ENCODE measurements at regions not wholly inside any gene's neighbourhood (a gene's known extent, or its start where the extent isn't known, plus 50 kb on each side); places are given as distances from the start of the nearest gene placed in this dataset.

DNA sequence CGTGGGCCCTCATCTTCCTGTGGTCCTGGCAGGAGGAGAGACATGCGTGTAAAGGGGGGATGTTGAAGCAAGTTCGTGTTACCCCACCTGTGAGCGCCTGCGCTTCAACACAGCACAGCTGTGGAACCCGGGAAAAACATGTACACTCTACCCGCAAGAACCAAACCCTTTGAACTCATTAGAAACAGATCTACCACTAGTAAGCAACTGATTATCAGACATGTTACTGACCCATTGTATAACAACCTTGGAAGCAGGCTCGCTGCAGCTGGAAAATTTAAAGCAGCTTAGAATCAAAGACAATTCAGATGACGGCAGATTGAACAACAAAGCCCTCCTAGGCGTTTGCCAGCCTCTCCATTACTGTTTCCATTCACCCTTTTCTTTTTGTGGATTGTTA lies 771.7 kb upstream of the SALL3 start:
- CTCF ChIA-PET = no interaction called here

GRCh38 chr18:78208461-78208860 lies 771.2 kb upstream of the SALL3 start:
- CTCF ChIA-PET = no interaction called here
- TF ChIP-seq FOXA1 (IDR thresholded peaks at IDR 0.05) (no peak), ELF4 (IDR thresholded peaks at IDR 0.05) (no peak), LEF1 (IDR thresholded peaks at IDR 0.05; ENCODE audit: borderline replicate concordance) (no peak), TARDBP (IDR thresholded peaks at IDR 0.05) (no peak), SUZ12 (IDR thresholded peaks at IDR 0.05) (no peak), HDGF (IDR thresholded peaks at IDR 0.05; ENCODE audit: borderline replicate concordance) (no peak), FOXK2 (IDR thresholded peaks at IDR 0.05) (no peak), FOXM1 (IDR thresholded peaks at IDR 0.05; ENCODE audit: borderline replicate concordance) (no peak), BHLHE40 (IDR thresholded peaks at IDR 0.05; ENCODE audit: borderline replicate concordance) (no peak), ARNT (IDR thresholded peaks at IDR 0.05) (no peak), L3MBTL2 (conservative IDR thresholded peaks at IDR 0.05) (no peak), ZNF384 (IDR thresholded peaks at IDR 0.05) (no peak), SP1 (IDR thresholded peaks at IDR 0.05) (no peak), NFRKB (IDR thresholded peaks at IDR 0.05) (no peak), CTBP1 (IDR thresholded peaks at IDR 0.05; ENCODE audit: borderline replicate concordance) (no peak)
- TF ChIP-seq, protein P1, sequence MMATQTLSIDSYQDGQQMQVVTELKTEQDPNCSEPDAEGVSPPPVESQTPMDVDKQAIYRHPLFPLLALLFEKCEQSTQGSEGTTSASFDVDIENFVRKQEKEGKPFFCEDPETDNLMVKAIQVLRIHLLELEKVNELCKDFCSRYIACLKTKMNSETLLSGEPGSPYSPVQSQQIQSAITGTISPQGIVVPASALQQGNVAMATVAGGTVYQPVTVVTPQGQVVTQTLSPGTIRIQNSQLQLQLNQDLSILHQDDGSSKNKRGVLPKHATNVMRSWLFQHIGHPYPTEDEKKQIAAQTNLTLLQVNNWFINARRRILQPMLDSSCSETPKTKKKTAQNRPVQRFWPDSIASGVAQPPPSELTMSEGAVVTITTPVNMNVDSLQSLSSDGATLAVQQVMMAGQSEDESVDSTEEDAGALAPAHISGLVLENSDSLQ (IDR thresholded peaks at IDR 0.05) = no peak
- DNase-seq (ENCODE audit: extremely low spot score) = no peak
- POLR2A ChIA-PET = no interaction called here

More for the DNA sequence above, 771.7 kb upstream of the SALL3 start:
- DNase-seq (ENCODE audit: extremely low spot score) = no peak
- POLR2A ChIA-PET = no interaction called here
- no peak for TF ChIP-seq FOXA1 (IDR thresholded peaks at IDR 0.05)
- no peak for TF ChIP-seq ZNF384 (IDR thresholded peaks at IDR 0.05)
- no peak for TF ChIP-seq ELF4 (IDR thresholded peaks at IDR 0.05)
- TF ChIP-seq LEF1 (IDR thresholded peaks at IDR 0.05; ENCODE audit: borderline replicate concordance) = no peak
- no peak for TF ChIP-seq FOXM1 (IDR thresholded peaks at IDR 0.05; ENCODE audit: borderline replicate concordance)
- TF ChIP-seq, protein P1 (IDR thresholded peaks at IDR 0.05) = no peak
- no peak for TF ChIP-seq TARDBP (IDR thresholded peaks at IDR 0.05)
- TF ChIP-seq L3MBTL2 (conservative IDR thresholded peaks at IDR 0.05) = no peak
- TF ChIP-seq NFRKB (IDR thresholded peaks at IDR 0.05) = no peak

DNA sequence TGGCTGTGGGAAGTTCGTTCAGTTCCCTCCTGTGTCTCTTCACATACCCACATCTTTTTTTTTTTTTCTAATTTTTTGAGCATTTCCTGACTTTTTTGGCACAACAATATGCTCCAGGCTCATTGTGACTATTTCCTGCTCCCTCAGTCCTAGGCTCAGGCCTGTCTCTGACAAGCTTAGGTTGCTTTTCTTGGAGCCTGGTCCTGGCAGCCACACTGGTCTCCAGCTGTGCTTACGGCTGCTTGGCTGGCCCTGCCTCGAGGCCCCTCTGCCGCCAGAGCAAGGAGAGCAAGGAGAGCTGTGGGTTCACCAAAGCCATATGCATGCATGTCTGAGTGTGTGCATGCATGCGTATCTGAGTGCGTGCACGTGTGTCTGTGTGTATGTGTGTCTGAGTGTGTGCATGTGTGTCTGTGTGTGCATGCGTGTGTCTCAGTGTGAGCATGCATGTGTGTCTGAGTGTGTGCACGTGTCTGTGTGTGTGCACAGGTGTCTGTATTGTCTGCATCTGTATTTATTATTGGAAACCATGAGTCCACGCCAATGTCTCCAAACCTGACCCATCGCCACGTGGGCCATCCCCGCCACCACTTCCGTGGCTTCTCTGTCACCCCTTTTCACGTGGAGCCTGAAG lies 766.1 kb upstream of the SALL3 start:
- ChIA-PET CTCF (no interaction called here), POLR2A (no interaction called here)
- TF ChIP-seq BHLHE40 (IDR thresholded peaks at IDR 0.05; ENCODE audit: borderline replicate concordance) = no peak
- no peak for TF ChIP-seq FOXK2 (IDR thresholded peaks at IDR 0.05)
- no peak for TF ChIP-seq FOXA1 (IDR thresholded peaks at IDR 0.05)
- no peak for DNase-seq (ENCODE audit: extremely low spot score)

DNA sequence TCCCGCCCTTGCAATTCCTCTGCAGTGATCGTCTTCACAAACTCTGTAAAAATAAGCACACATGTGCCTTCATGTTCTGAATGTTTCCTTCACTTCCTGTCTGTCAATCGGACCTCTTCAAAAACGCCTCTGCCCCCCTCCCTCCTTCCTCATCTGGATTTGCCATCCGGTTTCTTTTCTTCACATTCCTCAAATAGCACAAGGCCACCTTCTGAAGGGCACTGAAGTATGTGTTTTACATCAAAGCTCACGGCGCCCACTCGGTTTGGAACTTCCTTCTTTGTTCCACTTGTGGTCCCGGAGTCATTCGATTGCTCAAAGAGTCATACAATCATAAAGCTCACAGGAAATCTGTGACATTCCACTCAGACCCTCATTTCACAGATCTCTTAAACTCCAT lies 758.1 kb upstream of the SALL3 start:
- no peak for TF ChIP-seq FOXA1 (IDR thresholded peaks at IDR 0.05)
- TF ChIP-seq SP1 (IDR thresholded peaks at IDR 0.05) = no peak
- TF ChIP-seq LEF1 (IDR thresholded peaks at IDR 0.05; ENCODE audit: borderline replicate concordance) = no peak
- TF ChIP-seq ZNF384 (IDR thresholded peaks at IDR 0.05) = no peak
- TF ChIP-seq ARNT (IDR thresholded peaks at IDR 0.05) = no peak
- no peak for TF ChIP-seq FOXM1 (IDR thresholded peaks at IDR 0.05; ENCODE audit: borderline replicate concordance)
- no peak for TF ChIP-seq FOXK2 (IDR thresholded peaks at IDR 0.05)
- no peak for TF ChIP-seq CTBP1 (IDR thresholded peaks at IDR 0.05; ENCODE audit: borderline replicate concordance)
- no peak for TF ChIP-seq SUZ12 (IDR thresholded peaks at IDR 0.05)
- TF ChIP-seq L3MBTL2 (conservative IDR thresholded peaks at IDR 0.05) = no peak
- ChIA-PET CTCF (no interaction called here), POLR2A (no interaction called here)
- DNase-seq (ENCODE audit: extremely low spot score) = no peak

GRCh38 chr18:78228974-78229373 lies 750.6 kb upstream of the SALL3 start:
- CTCF ChIA-PET = no interaction called here
- TF ChIP-seq SUZ12 (IDR thresholded peaks at IDR 0.05) = no peak
- TF ChIP-seq FOXM1 (IDR thresholded peaks at IDR 0.05; ENCODE audit: borderline replicate concordance) = no peak
- no peak for TF ChIP-seq HDGF (IDR thresholded peaks at IDR 0.05; ENCODE audit: borderline replicate concordance)
- no peak for TF ChIP-seq CTBP1 (IDR thresholded peaks at IDR 0.05; ENCODE audit: borderline replicate concordance)
- no peak for TF ChIP-seq ZNF384 (IDR thresholded peaks at IDR 0.05)
- TF ChIP-seq ELF4 (IDR thresholded peaks at IDR 0.05) = no peak
- TF ChIP-seq, protein P1 (IDR thresholded peaks at IDR 0.05) = no peak
- TF ChIP-seq LEF1 (IDR thresholded peaks at IDR 0.05; ENCODE audit: borderline replicate concordance) = no peak
- no peak for TF ChIP-seq ARNT (IDR thresholded peaks at IDR 0.05)
- POLR2A ChIA-PET = no interaction called here
- DNase-seq (ENCODE audit: extremely low spot score) = no peak

DNA sequence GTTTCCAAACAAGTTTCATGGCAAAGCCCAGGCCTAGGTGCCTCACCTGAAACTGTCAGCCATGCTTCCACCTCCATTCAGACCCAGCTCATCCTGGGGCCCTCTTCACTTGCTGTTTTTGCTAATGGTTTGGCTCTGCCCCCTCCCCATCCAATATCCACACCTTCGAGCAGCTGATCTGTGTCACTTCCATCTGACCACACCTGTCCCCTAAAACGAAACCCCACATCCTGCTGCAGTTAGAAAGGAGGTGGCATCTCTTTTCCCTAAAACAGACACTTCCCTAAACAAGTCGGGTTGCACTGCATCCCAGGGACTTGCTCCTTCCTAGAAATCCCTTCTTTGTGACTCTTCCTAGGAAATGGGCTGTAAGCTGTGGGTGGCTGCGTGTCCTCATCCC lies 748.7 kb upstream of the SALL3 start:
- POLR2A ChIA-PET = no interaction called here
- DNase-seq (ENCODE audit: extremely low spot score) = no peak
- CTCF ChIA-PET = no interaction called here
- no peak for TF ChIP-seq ARNT (IDR thresholded peaks at IDR 0.05)
- no peak for TF ChIP-seq LEF1 (IDR thresholded peaks at IDR 0.05; ENCODE audit: borderline replicate concordance)
- no peak for TF ChIP-seq BHLHE40 (IDR thresholded peaks at IDR 0.05; ENCODE audit: borderline replicate concordance)
- no peak for TF ChIP-seq NFRKB (IDR thresholded peaks at IDR 0.05)
- TF ChIP-seq FOXM1 (IDR thresholded peaks at IDR 0.05; ENCODE audit: borderline replicate concordance) = no peak
- TF ChIP-seq HDGF (IDR thresholded peaks at IDR 0.05; ENCODE audit: borderline replicate concordance) = no peak
- TF ChIP-seq SUZ12 (IDR thresholded peaks at IDR 0.05) = no peak
- TF ChIP-seq CTBP1 (IDR thresholded peaks at IDR 0.05; ENCODE audit: borderline replicate concordance) = no peak
- TF ChIP-seq L3MBTL2 (conservative IDR thresholded peaks at IDR 0.05) = no peak
- no peak for TF ChIP-seq ELF4 (IDR thresholded peaks at IDR 0.05)
